ENCODE measurements at regions not wholly inside any gene's neighbourhood (a gene's known extent, or its start where the extent isn't known, plus 50 kb on each side); places are given as distances from the start of the nearest gene placed in this dataset.

DNA sequence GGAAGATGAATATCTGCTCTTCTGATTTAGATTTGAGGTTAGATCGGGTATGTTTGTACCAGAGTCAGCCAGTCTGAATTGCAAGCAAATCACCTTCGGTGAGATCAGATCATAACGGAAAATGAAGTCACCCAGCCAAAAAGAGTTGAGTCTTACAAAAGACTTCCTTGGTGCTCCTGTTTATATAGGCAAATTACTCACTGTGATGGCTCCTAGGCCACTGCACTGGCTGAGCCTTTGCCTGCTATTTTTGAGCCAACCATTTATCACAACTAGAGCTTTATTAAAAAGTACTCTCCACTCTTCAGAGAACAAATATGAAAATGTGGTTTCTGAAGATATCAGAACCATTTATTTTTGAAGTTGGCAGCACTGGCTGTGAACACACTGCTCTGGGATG is 277.7 kb upstream of the PCSK5 start:
- Histone ChIP-seq H3K4me3 (no peak overlapping the region), H3K9me2 (replicated peaks; ENCODE audit: insufficient read depth) (no peaks in the 10 kb centered on the region), H3K4me2 (no peak overlapping the region), H4K20me1 (ENCODE audit: insufficient read depth, poor library complexity, severe bottlenecking) (no peaks in the 10 kb centered on the region), H3K36me3 (replicated peaks; ENCODE audit: insufficient read depth, low read depth) (no peaks in the 10 kb centered on the region), H3K27ac (no peak overlapping the region), H3K27me3 (no peaks in the 10 kb centered on the region), H2AFZ (no peak overlapping the region), H3K9me3 (ENCODE audit: low read depth) (no peaks in the 10 kb centered on the region), H3K79me2 (no peaks in the 10 kb centered on the region), H3K4me1 (ENCODE audit: insufficient read depth) (no peaks in the 10 kb centered on the region)
- TF ChIP-seq EZH2phosphoT487 (IDR thresholded peaks at IDR 0.05; ENCODE audit: low read depth, severe bottlenecking, unreplicated experiment): no peak
- TF ChIP-seq EZH2 (IDR thresholded peaks at IDR 0.05; ENCODE audit: borderline replicate concordance): no peak
- TF ChIP-seq, protein P1, sequence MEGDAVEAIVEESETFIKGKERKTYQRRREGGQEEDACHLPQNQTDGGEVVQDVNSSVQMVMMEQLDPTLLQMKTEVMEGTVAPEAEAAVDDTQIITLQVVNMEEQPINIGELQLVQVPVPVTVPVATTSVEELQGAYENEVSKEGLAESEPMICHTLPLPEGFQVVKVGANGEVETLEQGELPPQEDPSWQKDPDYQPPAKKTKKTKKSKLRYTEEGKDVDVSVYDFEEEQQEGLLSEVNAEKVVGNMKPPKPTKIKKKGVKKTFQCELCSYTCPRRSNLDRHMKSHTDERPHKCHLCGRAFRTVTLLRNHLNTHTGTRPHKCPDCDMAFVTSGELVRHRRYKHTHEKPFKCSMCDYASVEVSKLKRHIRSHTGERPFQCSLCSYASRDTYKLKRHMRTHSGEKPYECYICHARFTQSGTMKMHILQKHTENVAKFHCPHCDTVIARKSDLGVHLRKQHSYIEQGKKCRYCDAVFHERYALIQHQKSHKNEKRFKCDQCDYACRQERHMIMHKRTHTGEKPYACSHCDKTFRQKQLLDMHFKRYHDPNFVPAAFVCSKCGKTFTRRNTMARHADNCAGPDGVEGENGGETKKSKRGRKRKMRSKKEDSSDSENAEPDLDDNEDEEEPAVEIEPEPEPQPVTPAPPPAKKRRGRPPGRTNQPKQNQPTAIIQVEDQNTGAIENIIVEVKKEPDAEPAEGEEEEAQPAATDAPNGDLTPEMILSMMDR (IDR thresholded peaks at IDR 0.05; ENCODE audit: poor library complexity): no peak
- 88% methylated on average over 3 of the region's 3 CpGs for WGBS (ENCODE audit: low lambda C conversion rate, missing lambda C conversion rate)
- no peak for DNase-seq (ENCODE audit: low spot score)

DNA sequence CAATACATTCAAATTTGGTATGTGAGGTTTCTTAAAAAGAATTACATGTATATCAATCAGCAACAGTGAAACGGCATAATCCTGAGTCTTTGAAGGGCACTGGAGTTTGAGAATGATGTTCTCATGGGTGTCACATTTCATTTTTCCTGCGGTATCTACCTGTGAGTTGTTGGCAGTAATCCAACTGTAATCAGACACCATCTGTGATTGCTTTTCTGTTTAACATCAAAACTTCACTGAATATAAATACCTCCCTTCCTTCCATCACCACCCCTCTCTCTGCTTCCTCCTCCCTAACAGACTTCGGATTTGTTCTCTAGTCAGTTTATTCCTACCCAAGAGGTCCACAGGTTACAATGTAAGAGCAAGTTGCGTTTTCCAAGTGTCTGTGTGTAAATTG is 275.2 kb upstream of the PCSK5 start:
- H3K4me1 ChIP-seq (ENCODE audit: insufficient read depth): no peaks in the 10 kb centered on the region
- no peak overlapping the region for H3K4me3 ChIP-seq
- no peaks in the 10 kb centered on the region for H3K27me3 ChIP-seq
- TF ChIP-seq EZH2 (IDR thresholded peaks at IDR 0.05; ENCODE audit: borderline replicate concordance): no peak
- TF ChIP-seq, protein P1 (IDR thresholded peaks at IDR 0.05; ENCODE audit: poor library complexity): no peak
- TF ChIP-seq EZH2phosphoT487 (IDR thresholded peaks at IDR 0.05; ENCODE audit: low read depth, severe bottlenecking, unreplicated experiment): no peak
- no peaks in the 10 kb centered on the region for H3K36me3 ChIP-seq (replicated peaks; ENCODE audit: insufficient read depth, low read depth)
- H3K9me3 ChIP-seq (ENCODE audit: low read depth): no peaks in the 10 kb centered on the region
- DNase-seq (ENCODE audit: low spot score): peak; percentile 23
- H3K9me2 ChIP-seq (replicated peaks; ENCODE audit: insufficient read depth): no peaks in the 10 kb centered on the region
- H3K79me2 ChIP-seq: no peaks in the 10 kb centered on the region
- no peak overlapping the region for H3K4me2 ChIP-seq
- 31% methylated on average over 4 of the region's 4 CpGs for WGBS (ENCODE audit: low lambda C conversion rate, missing lambda C conversion rate)
- H2AFZ ChIP-seq: no peak overlapping the region
- H4K20me1 ChIP-seq (ENCODE audit: insufficient read depth, poor library complexity, severe bottlenecking): no peaks in the 10 kb centered on the region
- no peak overlapping the region for H3K27ac ChIP-seq

DNA sequence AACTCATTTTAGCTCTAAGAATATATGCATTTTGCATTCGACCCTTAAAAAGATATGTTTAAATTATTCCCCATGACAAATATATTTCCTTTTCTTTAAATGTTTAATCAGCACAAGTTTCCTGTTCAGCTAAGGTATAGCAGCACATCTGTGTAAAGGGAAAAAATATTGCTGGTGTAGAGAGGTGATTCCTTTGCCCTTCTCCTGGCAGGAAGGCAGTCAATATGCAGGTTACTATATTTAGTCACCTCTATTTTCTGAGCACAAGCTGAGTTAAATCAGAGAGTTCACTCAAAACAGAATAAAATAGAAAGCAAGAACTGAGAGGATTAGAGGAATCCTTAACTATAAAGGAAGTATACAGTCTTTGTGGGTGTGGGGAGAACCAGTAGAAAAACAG is 274.4 kb upstream of the PCSK5 start:
- no peak overlapping the region for H3K4me2 ChIP-seq
- no peaks in the 10 kb centered on the region for H3K4me1 ChIP-seq (ENCODE audit: insufficient read depth)
- H3K27me3 ChIP-seq: no peaks in the 10 kb centered on the region
- H3K27ac ChIP-seq: no peak overlapping the region
- no peak for DNase-seq (ENCODE audit: low spot score)
- H3K4me3 ChIP-seq: no peak overlapping the region
- 66% methylated on average over 1 of the region's 1 CpG for WGBS (ENCODE audit: low lambda C conversion rate, missing lambda C conversion rate)
- H2AFZ ChIP-seq: no peak overlapping the region
- TF ChIP-seq EZH2 (IDR thresholded peaks at IDR 0.05; ENCODE audit: borderline replicate concordance) (no peak), EZH2phosphoT487 (IDR thresholded peaks at IDR 0.05; ENCODE audit: low read depth, severe bottlenecking, unreplicated experiment) (no peak)
- TF ChIP-seq, protein P1 (IDR thresholded peaks at IDR 0.05; ENCODE audit: poor library complexity): no peak
- no peaks in the 10 kb centered on the region for H3K9me3 ChIP-seq (ENCODE audit: low read depth)
- H4K20me1 ChIP-seq (ENCODE audit: insufficient read depth, poor library complexity, severe bottlenecking): no peaks in the 10 kb centered on the region
- H3K36me3 ChIP-seq (replicated peaks; ENCODE audit: insufficient read depth, low read depth): no peaks in the 10 kb centered on the region
- no peaks in the 10 kb centered on the region for H3K79me2 ChIP-seq
- H3K9me2 ChIP-seq (replicated peaks; ENCODE audit: insufficient read depth): no peaks in the 10 kb centered on the region

All from hepatocyte (in vitro differentiated cells).